SHP77 (cell line): ENCODE measurements at regions not wholly inside any gene's neighbourhood (a gene's known extent, or its start where the extent isn't known, plus 50 kb on each side); places are given as distances from the start of the nearest gene placed in this dataset.
"Not testable (repeated sequence)": the region's sequence is repeated elsewhere in the genome, so short reads cannot be mapped to it uniquely, and the experiment has no call there.

Experiments used
- DNase-seq, 2 experiments: peaks; one replicate each; lab custom pipeline; 2025; lab: John Stamatoyannopoulos, UW

GRCh38 chr21:9046870-9047269 is 1474.5 kb upstream of the TPTE start:
- DNase-seq = not testable (repeated sequence)

GRCh38 chr21:9067515-9067914 is 1453.9 kb upstream of the TPTE start:
- DNase-seq = not testable (repeated sequence)

- DNase-seq = not testable (repeated sequence)
Observed at GRCh38 chr21:9068622-9069021, 1452.8 kb upstream of the TPTE start.

DNA sequence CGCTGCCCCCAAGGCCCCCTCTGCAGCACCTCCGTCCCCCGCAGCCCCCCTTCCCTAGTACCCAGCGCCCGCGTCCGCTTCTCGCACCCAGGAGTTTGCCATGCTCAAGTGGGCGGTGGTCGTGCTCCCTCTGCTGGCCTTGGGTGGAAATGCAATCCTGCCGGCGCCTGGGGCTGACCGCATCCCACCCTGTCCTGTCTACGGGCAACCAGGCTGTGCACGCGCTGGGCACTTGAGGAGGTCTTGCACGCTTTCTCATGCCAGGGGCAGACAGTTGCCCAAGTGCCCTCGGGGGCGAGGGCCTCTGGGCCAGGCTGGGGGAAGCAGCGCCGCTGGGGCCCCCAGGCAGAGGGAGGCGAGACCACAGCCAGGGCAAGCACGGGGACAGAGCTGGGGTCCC is 1450.7 kb upstream of the TPTE start:
- not testable (repeated sequence) for DNase-seq

DNA sequence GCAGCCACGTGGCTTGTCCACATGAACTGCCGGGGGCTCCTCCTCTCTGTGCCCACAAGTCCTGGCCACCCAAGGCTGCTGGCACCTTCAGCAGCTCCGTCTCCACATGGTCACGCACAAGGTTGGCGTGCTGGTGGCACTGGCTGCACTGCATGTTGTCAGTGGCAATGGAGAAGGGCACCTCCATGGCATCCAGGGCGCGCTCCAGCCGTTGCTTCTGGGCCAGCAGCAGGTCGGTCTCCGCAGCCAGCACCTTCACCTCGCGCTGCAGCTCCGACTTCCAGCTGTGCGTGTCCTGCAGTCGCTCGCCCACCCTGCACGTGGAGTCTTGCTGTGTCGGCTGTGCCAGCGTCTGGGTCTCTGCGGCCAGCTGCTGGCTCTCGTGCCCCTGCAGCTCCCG is 1448.4 kb upstream of the TPTE start:
- not testable (repeated sequence) for DNase-seq

GRCh38 chr21:9074772-9075171 is 1446.6 kb upstream of the TPTE start:
- DNase-seq = not testable (repeated sequence)

DNA sequence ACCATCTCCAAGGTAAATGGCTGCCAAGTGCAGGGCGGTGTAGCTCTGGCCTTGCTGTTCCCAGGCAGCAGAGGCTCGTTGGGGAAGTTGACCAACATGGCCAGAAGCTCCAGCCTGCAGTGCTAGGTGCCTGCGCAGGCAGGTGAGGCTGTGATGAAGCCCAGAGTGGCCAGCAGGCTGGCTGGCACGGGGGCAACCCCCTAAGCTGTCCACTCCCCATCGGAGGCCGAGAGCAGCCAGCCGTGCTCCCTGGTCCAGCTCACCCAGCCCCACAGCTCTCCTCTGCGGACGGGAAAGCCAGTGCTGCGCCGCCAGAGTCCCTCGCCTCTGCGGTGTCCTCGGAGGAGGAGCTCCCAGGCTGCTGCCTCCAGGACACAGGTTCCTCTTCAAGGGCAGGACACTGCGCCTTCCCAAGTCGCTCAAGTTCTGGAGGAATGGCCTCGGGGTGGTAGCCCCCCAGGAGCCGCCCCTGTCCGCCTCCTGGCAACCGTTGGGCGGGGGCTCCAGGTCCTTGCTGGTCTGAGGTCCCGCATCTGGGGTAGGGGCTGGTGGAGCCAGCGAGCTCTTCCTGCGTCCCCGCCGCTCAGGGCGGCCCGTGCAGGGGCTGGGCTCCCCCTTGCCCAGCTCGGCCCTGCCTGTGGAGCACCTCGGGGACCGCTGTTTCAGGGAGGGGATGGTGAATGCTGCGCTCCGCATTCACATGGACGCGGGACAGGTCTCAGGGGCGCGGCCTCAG is 1438.1 kb upstream of the TPTE start:
- DNase-seq = not testable (repeated sequence)

DNA sequence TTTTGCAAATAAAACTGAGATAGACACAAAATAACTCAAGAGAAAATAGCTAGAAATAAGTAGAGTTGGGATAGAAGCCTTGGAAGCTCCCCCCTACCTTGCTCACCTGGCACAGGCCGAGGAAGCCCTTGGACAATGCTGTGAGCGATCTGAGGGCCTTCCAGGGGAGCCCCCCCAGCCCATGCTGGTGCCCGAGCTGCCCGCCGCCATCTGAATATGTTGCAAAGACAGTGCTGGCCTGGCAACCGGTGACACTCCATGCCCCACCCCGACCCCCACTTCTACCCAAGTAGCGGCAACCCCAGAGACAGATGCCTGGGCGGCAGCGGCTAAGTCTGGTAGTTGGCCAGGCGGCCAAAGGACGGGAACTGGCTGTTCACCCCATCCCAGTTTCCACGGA is 1435.1 kb upstream of the TPTE start:
- DNase-seq = not testable (repeated sequence)

DNA sequence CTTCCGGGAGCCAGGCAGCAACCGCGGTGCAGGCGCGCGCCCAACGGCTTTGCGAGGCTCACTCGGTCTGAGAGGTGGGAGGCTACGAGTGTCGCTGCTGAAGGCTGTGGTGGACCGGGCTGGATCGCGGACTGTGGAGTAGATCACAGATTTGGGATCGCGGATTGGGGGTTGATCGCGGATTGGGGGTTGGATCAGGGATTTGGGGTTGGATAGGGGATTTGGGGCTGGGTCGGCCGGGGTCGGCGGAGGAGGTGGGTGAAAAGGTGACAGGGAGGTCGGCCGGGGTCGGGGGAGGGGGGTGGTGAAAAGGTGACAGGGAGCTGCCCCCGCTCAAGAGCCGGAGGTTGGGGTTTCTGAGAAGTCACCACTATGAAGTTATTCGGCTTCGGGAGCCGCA is 1433.6 kb upstream of the TPTE start:
- DNase-seq = not testable (repeated sequence)

GRCh38 chr21:9129741-9130140 is 1391.6 kb upstream of the TPTE start:
- not testable (repeated sequence) for DNase-seq

DNA sequence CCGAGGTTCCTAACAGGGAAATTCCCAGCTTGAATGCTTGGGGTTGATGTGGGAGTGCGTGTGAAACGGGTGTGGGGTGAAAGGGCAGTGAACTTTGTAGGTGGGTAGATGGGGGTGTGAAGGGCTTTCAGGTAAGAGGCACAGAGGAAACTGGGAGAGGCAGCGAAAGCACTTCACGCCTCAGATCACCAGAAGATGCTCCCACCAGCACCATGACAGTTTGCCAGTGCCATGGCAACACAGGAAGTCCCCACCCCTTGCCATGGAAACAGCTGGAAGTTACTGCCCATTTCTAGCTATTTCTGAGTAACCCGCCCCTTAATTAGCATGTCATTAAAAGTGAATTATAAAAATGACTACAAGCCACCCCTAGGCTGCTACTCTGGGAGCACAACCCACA is 1390.6 kb upstream of the TPTE start:
- not testable (repeated sequence) for DNase-seq
